ENCODE measurements at regions not wholly inside any gene's neighbourhood (a gene's known extent, or its start where the extent isn't known, plus 50 kb on each side); places are given as distances from the start of the nearest gene placed in this dataset.

- TF ChIP-seq CTCF (IDR thresholded peaks at IDR 0.05) (no peak), POLR2A (IDR thresholded peaks at IDR 0.05) (no peak)
Measured at GRCh38 chr2:155517362-155517761, 815.2 kb downstream of the NR4A2 start.
